ENCODE measurements at regions not wholly inside any gene's neighbourhood (a gene's known extent, or its start where the extent isn't known, plus 50 kb on each side); places are given as distances from the start of the nearest gene placed in this dataset.

DNA sequence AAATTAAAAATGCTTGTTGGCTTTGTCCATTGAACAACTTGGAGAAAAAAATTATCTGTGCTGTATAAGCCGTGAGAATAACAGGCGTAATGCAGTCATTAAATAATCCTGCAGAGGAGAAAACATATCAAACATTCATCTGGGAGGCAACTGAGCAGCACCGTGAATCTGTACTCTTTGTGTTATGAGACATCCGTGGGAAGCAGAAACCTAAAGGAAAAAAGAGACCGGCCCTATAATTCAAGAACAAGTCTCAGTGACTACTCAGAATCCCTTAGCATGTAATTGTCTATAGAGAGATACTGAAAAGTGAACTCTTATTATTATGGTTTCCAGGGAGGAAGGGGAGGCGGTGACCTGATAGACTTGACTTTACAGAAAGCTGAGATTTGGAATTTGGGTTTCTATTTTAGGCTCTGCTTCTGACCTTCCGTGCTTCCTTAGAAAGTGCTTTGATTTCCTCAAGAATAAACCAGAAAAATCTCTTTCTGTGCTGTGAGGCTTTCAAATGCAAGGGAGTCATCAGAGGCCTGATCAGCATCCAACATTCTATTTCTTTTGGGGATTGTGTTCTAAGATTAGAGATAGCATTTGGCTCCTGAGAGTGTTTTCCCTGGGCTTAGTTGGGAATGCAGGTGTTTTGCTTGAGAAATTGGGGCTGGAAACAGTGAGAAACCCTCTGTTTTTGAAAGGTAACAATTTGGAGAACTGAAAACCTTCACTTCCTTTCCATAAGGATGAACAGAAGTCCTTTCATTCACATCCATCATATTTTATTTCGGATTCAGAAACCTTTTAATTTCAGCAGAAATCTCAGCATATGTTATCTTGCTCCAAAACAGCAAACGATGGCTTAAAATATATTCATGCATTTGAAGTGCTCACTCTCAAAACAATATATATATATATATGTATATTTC, 296.7 kb downstream of the CSNK1G3 start:
- no peak for TF ChIP-seq CTCF (IDR thresholded peaks at IDR 0.05 in 4 of 5, conservative IDR thresholded peaks at IDR 0.05 in 1 of 5)
- no peak for TF ChIP-seq POLR2A (IDR thresholded peaks at IDR 0.05)

Measured in gastrocnemius medialis (tissue), 4 donors.